ENCODE measurements at regions not wholly inside any gene's neighbourhood (a gene's known extent, or its start where the extent isn't known, plus 50 kb on each side); places are given as distances from the start of the nearest gene placed in this dataset.

GRCh38 chr12:118527310-118527709 is 151.0 kb downstream of the SUDS3 start:
- TF ChIP-seq CTCF (IDR thresholded peaks at IDR 0.05; ENCODE audit: extremely low read depth, insufficient read depth, missing control alignments): no peak
- in situ Hi-C loops (cut with MboI; ENCODE audit: low pct_unique_long_range_greater_than_20kb, low sequenced_read_pairs, unreplicated experiment): no loop called here
- no peak for DNase-seq (ENCODE audit: low spot score)

- no peak for TF ChIP-seq CTCF (IDR thresholded peaks at IDR 0.05; ENCODE audit: extremely low read depth, insufficient read depth, missing control alignments)
- in situ Hi-C loops (cut with MboI; ENCODE audit: low pct_unique_long_range_greater_than_20kb, low sequenced_read_pairs, unreplicated experiment): no loop called here
- no peak for DNase-seq (ENCODE audit: low spot score)
These were observed 152.3 kb downstream of the SUDS3 start for GRCh38 chr12:118528625-118529024.

GRCh38 chr12:118534003-118534402 is 157.6 kb downstream of the SUDS3 start:
- DNase-seq (ENCODE audit: low spot score): no peak
- no peak for TF ChIP-seq CTCF (IDR thresholded peaks at IDR 0.05; ENCODE audit: extremely low read depth, insufficient read depth, missing control alignments)
- in situ Hi-C loops (cut with MboI; ENCODE audit: low pct_unique_long_range_greater_than_20kb, low sequenced_read_pairs, unreplicated experiment): no loop called here

- DNase-seq (ENCODE audit: low spot score): no peak
- in situ Hi-C loops (cut with MboI; ENCODE audit: low pct_unique_long_range_greater_than_20kb, low sequenced_read_pairs, unreplicated experiment): no loop called here
- TF ChIP-seq CTCF (IDR thresholded peaks at IDR 0.05; ENCODE audit: extremely low read depth, insufficient read depth, missing control alignments): no peak
These were observed 160.1 kb downstream of the SUDS3 start for GRCh38 chr12:118536306-118536906.

GRCh38 chr12:118537481-118537917 is 161.1 kb downstream of the SUDS3 start:
- in situ Hi-C loops (cut with MboI; ENCODE audit: low pct_unique_long_range_greater_than_20kb, low sequenced_read_pairs, unreplicated experiment): no loop called here
- DNase-seq (ENCODE audit: low spot score): no peak
- no peak for TF ChIP-seq CTCF (IDR thresholded peaks at IDR 0.05; ENCODE audit: extremely low read depth, insufficient read depth, missing control alignments)

GRCh38 chr12:118541071-118541470 is 164.7 kb downstream of the SUDS3 start:
- no peak for TF ChIP-seq CTCF (IDR thresholded peaks at IDR 0.05; ENCODE audit: extremely low read depth, insufficient read depth, missing control alignments)
- in situ Hi-C loops (cut with MboI; ENCODE audit: low pct_unique_long_range_greater_than_20kb, low sequenced_read_pairs, unreplicated experiment): no loop called here
- DNase-seq (ENCODE audit: low spot score): no peak

All from GM13977 (cell line).